ENCODE measurements at regions not wholly inside any gene's neighbourhood (a gene's known extent, or its start where the extent isn't known, plus 50 kb on each side); places are given as distances from the start of the nearest gene placed in this dataset.
"Not testable (repeated sequence)": the region's sequence is repeated elsewhere in the genome, so short reads cannot be mapped to it uniquely, and the experiment has no call there.

DNA sequence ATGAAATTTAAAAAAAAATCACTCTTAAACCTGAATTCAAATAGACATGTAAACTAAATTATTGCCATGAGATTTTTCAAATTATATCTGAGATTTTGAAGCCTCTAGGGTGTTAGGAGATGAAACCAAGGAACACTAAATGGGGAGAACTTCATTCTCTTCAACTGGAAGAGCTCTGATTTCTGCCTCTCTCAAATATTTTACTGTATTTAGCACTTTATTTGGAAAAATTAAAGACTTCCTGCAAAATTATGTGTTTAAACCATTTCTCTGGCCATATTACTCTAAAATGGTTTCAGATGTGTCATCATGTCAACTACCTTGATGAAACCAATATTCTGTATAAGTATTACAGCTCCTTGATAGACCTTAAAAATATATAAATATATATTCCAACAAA is 1571.6 kb upstream of the PRR20A start:
- Mint-ChIP-seq H3K36me3 (ENCODE audit: insufficient read depth in 2 of 2) (peaks cover 0 to 1% of the 10 kb centered on the region in 2 donors), H3K27ac (no peak overlapping the region), H3K4me1 (ENCODE audit: low read depth) (no peaks in the 10 kb centered on the region), H3K4me3 (no peak overlapping the region), H3K9me3 (peaks cover 3 to 10% of the 10 kb centered on the region in 2 donors), H3K27me3 (ENCODE audit: low read depth) (no peaks in the 10 kb centered on the region)
- DNase-seq (no peak), ATAC-seq (replicated peaks in 1 of 2) (no peak)

DNA sequence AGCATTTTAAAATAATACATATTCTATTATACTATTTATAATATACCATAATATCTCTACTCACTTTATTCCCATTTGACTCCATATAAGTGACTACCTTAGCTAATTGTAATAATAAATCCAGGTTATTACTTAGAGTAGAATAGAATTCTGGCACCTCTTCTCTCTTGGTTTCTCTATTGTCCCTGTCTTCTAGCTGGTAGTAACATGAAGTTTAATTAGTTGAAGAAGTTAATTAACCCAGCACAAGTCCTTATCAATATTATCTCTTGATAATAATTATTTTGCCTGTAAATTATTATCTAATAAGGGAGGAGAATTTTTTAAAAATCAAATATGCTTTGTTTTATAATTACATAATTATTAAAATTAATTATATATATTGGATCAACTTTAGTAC is 1571.2 kb upstream of the PRR20A start:
- H3K4me1 Mint-ChIP-seq (ENCODE audit: low read depth) = no peaks in the 10 kb centered on the region
- DNase-seq (no peak), ATAC-seq (replicated peaks in 1 of 2) (no peak)
- no peak overlapping the region for H3K27ac Mint-ChIP-seq
- no peak overlapping the region for H3K4me3 Mint-ChIP-seq
- no peaks in the 10 kb centered on the region for H3K36me3 Mint-ChIP-seq (ENCODE audit: insufficient read depth in 2 of 2)
- peaks cover 2 to 7% of the 10 kb centered on the region in 2 donors for H3K9me3 Mint-ChIP-seq
- H3K27me3 Mint-ChIP-seq (ENCODE audit: low read depth) = no peaks in the 10 kb centered on the region

DNA sequence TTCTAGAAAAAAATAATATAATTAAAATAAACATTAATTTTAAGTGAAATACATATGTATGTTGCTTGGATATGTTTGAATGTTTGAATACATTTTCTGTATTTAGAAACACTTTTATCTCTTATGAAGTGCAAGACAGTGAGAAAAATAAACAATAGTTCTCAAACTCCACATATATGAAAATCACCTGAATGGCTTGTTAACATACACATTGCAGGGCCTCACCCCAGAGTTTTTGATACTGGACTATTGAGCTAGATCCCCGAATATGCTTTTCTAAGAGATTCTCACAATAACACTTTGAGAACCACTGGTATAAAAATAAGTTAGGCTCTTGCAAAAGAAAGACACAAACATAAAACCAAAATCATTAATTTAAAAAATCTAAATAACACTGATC is 1570.3 kb upstream of the PRR20A start:
- Mint-ChIP-seq H3K36me3 (ENCODE audit: insufficient read depth in 2 of 2) (no peaks in the 10 kb centered on the region), H3K4me3 (no peak overlapping the region), H3K9me3 (peaks cover 2 to 7% of the 10 kb centered on the region in 2 donors), H3K4me1 (ENCODE audit: low read depth) (no peaks in the 10 kb centered on the region), H3K27ac (no peak overlapping the region), H3K27me3 (ENCODE audit: low read depth) (no peaks in the 10 kb centered on the region)
- DNase-seq = no peak
- no peak for ATAC-seq (replicated peaks in 1 of 2)

DNA sequence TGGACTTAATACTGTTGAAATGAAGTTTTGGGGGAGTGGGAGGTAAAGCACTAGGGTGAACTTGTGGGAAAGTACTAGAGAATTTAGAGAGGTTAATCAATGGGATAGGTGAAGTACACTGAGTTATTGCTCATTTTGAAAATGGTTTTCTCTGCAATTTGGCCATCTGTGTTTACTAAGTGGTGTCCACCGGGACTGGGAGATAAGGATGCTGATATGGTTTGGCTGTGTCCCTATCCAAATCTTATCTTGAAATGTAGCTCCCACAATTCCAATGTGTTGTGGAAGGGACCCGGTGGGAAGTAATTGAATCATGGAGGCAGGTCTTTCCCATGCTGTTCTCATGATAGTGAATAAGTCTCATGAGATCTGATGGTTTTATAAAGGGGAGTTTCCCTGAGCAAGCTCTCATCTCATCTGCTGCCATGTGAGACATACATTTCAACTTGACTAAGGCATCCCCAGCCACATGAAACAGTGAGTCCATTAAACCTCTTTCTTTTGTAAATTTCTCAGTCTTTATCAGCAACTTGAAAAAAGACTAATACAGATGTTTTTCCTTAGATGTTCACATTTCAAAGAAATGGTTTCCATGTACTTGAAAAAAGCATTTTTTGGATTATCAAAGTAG is 1569.4 kb upstream of the PRR20A start:
- Mint-ChIP-seq H3K9me3 (peaks cover 2 to 6% of the 10 kb centered on the region in 2 donors), H3K4me1 (ENCODE audit: low read depth) (no peaks in the 10 kb centered on the region), H3K27me3 (ENCODE audit: low read depth) (no peaks in the 10 kb centered on the region), H3K27ac (no peak overlapping the region), H3K4me3 (no peak overlapping the region), H3K36me3 (ENCODE audit: insufficient read depth in 2 of 2) (no peaks in the 10 kb centered on the region)
- no peak for ATAC-seq (replicated peaks in 1 of 2)
- no peak for DNase-seq

DNA sequence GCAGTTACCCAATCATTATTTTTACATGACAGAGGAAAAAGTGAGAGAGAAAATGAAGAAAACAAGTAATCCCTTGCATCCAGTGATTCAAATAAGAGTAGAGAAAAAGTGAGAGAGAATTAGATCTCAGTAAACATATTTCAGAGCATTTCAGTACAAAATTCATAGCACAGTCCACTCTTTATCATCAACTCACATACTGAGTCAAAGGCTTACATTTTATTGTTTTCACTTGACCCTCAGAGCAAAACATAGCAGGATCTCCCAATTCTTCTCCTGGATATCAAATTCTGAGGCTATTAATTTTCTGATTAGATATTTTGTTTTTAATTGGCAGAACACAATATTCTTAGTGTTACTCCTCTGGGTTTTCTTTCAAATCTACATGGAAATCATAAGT is 1568.3 kb upstream of the PRR20A start:
- peaks cover 2 to 4% of the 10 kb centered on the region in 2 donors for H3K9me3 Mint-ChIP-seq
- H3K27me3 Mint-ChIP-seq (ENCODE audit: low read depth) = no peaks in the 10 kb centered on the region
- H3K4me3 Mint-ChIP-seq = no peak overlapping the region
- H3K36me3 Mint-ChIP-seq (ENCODE audit: insufficient read depth in 2 of 2) = no peaks in the 10 kb centered on the region
- no peaks in the 10 kb centered on the region for H3K4me1 Mint-ChIP-seq (ENCODE audit: low read depth)
- DNase-seq (no peak), ATAC-seq (replicated peaks in 1 of 2) (no peak)
- no peak overlapping the region for H3K27ac Mint-ChIP-seq

DNA sequence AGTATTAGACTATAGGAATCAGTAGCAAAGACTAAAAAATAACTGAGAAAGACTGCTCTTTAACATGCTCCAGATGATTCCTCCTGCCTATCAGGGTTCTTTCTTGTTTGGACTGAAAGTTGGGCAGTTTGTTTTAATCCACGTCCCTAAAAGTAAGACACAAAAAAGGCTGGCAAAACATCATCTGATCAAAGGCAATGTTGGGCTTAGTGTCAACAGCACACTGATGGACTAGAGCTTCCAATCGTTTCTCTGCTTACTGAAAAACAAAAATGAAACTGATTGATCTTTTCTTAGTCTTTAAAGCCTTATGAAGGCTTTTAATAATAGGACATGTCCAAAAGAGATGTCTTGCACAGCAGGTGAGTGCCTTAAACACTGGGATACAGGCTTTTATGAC is 1567.9 kb upstream of the PRR20A start:
- Mint-ChIP-seq H3K4me3 (no peak overlapping the region), H3K9me3 (peaks cover 4% of the 10 kb centered on the region in 2 donors), H3K27me3 (ENCODE audit: low read depth) (no peaks in the 10 kb centered on the region), H3K36me3 (ENCODE audit: insufficient read depth in 2 of 2) (no peaks in the 10 kb centered on the region), H3K4me1 (ENCODE audit: low read depth) (no peaks in the 10 kb centered on the region), H3K27ac (no peak overlapping the region)
- no peak for DNase-seq
- no peak for ATAC-seq (replicated peaks in 1 of 2)

DNA sequence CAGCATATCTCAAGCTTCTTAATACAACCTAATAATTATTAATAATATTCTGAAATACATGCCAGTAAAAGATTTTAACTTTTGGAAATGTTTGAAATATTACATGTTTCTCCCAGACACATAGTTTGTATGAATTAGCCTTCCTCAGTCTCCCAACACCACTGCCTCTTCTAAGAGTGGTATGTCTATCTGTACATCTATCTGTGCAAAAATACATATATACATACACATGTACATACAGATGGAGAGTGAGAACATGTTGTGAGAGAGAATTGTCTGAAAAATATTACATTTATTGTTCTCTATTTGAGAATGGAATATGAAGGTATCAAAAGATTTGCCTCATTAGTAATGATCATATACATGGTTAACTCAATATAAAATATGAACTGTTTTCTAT is 1567.2 kb upstream of the PRR20A start:
- Mint-ChIP-seq H3K4me3 (no peak overlapping the region), H3K36me3 (ENCODE audit: insufficient read depth in 2 of 2) (no peaks in the 10 kb centered on the region), H3K27me3 (ENCODE audit: low read depth) (no peaks in the 10 kb centered on the region), H3K4me1 (ENCODE audit: low read depth) (no peaks in the 10 kb centered on the region), H3K27ac (no peak overlapping the region), H3K9me3 (peaks cover 3 to 4% of the 10 kb centered on the region in 2 donors)
- no peak for DNase-seq
- no peak for ATAC-seq (replicated peaks in 1 of 2)

DNA sequence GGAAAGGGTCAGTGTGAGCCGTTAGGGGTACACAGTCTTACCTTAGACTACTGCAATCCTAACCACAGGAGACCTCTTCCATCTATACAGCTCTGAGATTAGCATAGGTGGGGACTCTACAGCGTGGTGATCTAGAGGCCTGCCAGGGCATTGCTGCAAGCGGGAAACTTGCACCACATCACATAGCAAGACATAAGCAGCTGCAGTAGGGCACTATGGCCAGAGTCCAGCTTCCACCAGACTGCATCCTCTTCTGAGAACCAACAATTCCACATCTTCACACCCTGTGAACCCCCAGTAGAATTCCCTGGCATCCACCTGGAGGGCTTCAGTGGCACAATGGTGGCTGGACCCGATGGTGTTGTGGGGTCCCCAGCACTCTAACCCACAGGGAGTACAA is 1564.3 kb upstream of the PRR20A start:
- Mint-ChIP-seq H3K4me1 (ENCODE audit: low read depth) (no peaks in the 10 kb centered on the region), H3K27me3 (ENCODE audit: low read depth) (no peaks in the 10 kb centered on the region), H3K27ac (no peak overlapping the region), H3K9me3 (peaks cover 2 to 7% of the 10 kb centered on the region in 2 donors), H3K36me3 (ENCODE audit: insufficient read depth in 2 of 2) (peaks cover 0 to 4% of the 10 kb centered on the region in 2 donors), H3K4me3 (no peak overlapping the region)
- DNase-seq = no peak
- no peak for ATAC-seq (replicated peaks in 1 of 2)

DNA sequence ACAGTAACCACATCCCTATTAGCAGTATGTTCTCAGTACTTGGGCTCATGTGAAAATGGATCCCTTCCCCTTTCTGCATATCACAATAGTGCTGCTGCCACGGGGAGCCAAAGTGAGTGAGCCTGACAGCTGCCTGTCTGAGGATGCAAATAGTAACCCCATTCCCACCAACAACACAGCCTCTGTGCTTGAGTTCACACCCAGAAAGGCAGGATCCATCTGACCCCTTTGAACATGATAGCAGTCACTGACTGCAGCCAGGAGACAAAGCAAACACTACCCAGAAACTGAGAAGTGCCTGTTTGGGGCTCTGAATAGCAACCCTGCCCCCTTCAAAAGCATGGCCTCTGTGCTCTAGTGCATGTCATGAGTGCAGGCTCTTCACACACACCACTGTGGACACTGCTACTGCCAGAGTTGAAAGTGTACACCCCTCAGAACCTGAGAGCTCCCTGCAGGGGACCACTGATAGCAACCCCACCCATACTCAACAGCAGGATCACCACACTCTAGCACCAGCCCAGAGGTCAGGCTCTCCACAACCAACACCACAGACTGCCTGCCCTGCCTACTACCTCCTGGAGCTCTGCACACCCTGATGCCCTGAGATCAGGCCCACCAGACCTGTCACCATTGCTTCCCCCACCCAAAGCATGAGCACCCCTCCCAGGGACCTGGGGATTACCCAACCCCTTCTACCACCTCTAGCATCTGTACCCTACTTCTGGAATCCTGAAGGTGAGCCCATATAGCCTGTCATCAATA is 1563.5 kb upstream of the PRR20A start:
- H3K27ac Mint-ChIP-seq = no peak overlapping the region
- no peaks in the 10 kb centered on the region for H3K27me3 Mint-ChIP-seq (ENCODE audit: low read depth)
- DNase-seq = no peak
- peaks cover 0 to 4% of the 10 kb centered on the region in 2 donors for H3K36me3 Mint-ChIP-seq (ENCODE audit: insufficient read depth in 2 of 2)
- no peak overlapping the region for H3K4me3 Mint-ChIP-seq
- ATAC-seq (replicated peaks in 1 of 2) = no peak
- peaks cover 4 to 7% of the 10 kb centered on the region in 2 donors for H3K9me3 Mint-ChIP-seq
- no peaks in the 10 kb centered on the region for H3K4me1 Mint-ChIP-seq (ENCODE audit: low read depth)

DNA sequence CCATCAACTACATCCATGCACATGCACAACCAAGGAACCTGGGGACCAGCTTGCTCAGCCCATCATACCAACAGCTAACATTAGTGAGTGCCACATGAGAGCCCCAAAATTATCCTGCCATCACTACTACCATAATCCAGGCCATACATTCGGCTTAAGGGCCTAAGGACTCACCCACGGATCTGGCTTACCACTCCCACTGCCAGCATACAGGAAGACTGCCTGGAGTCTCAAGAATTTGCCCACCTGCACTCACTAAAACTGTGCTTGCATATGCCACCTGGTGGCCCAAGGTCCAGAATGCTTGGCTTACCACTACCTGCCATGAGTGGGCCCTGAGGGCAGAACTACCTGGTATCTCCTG is 1562.9 kb upstream of the PRR20A start:
- Mint-ChIP-seq H3K27ac (no peak overlapping the region), H3K9me3 (peaks cover 7 to 8% of the 10 kb centered on the region in 2 donors), H3K4me1 (ENCODE audit: low read depth) (no peaks in the 10 kb centered on the region), H3K4me3 (no peak overlapping the region), H3K36me3 (ENCODE audit: insufficient read depth in 2 of 2) (peaks cover 0 to 4% of the 10 kb centered on the region in 2 donors), H3K27me3 (ENCODE audit: low read depth) (no peaks in the 10 kb centered on the region)
- DNase-seq (no peak), ATAC-seq (replicated peaks in 1 of 2) (no peak)

DNA sequence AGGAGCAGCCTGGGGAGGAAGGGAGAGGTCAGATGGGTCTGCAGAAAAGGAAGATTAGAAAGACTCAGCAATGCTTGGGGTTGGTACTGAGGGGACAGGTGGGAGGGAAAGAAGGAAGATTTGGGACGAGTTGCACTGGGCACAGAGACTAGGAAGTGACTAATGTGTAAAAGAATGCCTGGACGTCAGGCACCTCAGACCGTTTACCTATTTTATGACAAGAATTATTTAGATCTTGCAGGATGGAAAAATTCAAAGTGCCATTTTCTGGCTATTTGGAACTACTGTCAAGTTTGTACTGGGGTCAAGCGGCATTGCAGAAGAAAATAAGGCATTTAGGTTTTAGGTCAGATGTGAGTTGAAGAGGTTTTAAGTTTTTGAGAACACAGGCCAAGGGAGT is 1558.4 kb upstream of the PRR20A start:
- H3K27ac Mint-ChIP-seq; ATAC-seq (replicated peaks in 1 of 2); H3K4me3 Mint-ChIP-seq; H3K27me3 Mint-ChIP-seq (ENCODE audit: low read depth); DNase-seq; H3K4me1 Mint-ChIP-seq (ENCODE audit: low read depth); H3K36me3 Mint-ChIP-seq (ENCODE audit: insufficient read depth in 2 of 2): not testable (repeated sequence)
- peaks cover 11 to 14% of the 10 kb centered on the region in 2 donors for H3K9me3 Mint-ChIP-seq

DNA sequence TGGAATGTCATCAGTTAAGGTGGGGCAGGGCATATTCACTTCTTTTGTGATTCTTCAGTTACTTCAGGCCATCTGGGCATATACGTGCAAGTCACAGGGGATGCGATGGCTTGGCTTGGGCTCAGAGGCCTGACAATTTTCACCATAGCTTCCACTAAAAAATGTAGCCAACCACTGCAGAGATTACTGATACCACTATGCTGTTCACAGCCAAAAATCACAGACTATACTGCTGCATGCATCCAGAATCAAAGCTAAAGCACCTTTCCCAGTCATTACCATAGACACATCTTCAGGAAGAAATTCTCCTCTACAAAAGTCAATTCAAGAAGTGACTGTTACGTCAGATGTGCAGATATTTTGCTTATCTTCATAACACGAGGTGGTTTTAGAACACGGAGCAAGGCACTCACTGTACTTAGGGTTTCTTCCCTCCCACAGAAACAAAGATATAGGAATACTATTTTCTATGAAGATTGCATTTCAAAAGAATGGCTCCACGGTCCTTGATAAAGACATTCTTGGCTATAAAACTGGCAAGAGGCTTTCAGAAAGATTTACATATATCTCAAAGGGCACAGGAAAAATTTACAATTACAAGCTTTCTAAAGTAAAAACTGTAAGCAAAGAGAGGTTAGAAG is 1556.6 kb upstream of the PRR20A start:
- Mint-ChIP-seq H3K27me3 (ENCODE audit: low read depth) (no peaks in the 10 kb centered on the region), H3K27ac (no peak overlapping the region), H3K4me1 (ENCODE audit: low read depth) (no peaks in the 10 kb centered on the region), H3K36me3 (ENCODE audit: insufficient read depth in 2 of 2) (peaks cover 0 to 4% of the 10 kb centered on the region in 2 donors), H3K9me3 (peaks cover 14% of the 10 kb centered on the region in 2 donors), H3K4me3 (no peak overlapping the region)
- no peak for DNase-seq
- no peak for ATAC-seq (replicated peaks in 1 of 2)

DNA sequence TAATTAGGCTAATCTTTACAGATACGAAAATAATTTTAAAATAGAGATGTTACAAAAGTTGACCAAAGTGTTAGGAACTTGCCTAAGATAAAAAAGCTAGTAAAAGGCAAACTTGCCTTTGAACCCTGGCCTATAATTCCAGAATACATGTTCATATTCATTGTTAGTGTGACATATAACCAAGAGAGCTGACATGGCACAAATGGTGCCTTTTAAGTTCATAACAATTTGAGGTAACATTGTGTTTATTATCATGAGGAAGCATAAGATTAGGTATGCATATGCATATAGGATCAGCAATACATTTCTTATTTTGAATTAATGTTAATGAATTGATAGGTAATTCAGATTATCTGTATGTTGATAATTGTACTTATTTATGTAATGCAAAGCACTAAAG is 1537.9 kb upstream of the PRR20A start:
- no peak for DNase-seq
- H3K9me3 Mint-ChIP-seq = peaks cover 2% of the 10 kb centered on the region in 2 donors
- H3K27me3 Mint-ChIP-seq (ENCODE audit: low read depth) = no peaks in the 10 kb centered on the region
- H3K36me3 Mint-ChIP-seq (ENCODE audit: insufficient read depth in 2 of 2) = peaks cover 0 to 1% of the 10 kb centered on the region in 2 donors
- no peaks in the 10 kb centered on the region for H3K4me1 Mint-ChIP-seq (ENCODE audit: low read depth)
- H3K4me3 Mint-ChIP-seq = no peak overlapping the region
- ATAC-seq (replicated peaks in 1 of 2) = no peak
- H3K27ac Mint-ChIP-seq = no peak overlapping the region
